GM18505 (cell line): ENCODE measurements at regions not wholly inside any gene's neighbourhood (a gene's known extent, or its start where the extent isn't known, plus 50 kb on each side); places are given as distances from the start of the nearest gene placed in this dataset.

Experiments
- ATAC-seq: cut with Tn5 transposase; IDR thresholded peaks from one replicate; pipeline ENCODE4 v1.9.1; 2021; ENCODE audit not compliant: unreplicated experiment
- POLR2A ChIP-seq: IDR thresholded peaks from 4 replicates; pipeline ENCODE4 v1.6.1; 2011; ENCODE audit warnings: borderline replicate concordance; ENCODE audit not compliant: insufficient read depth, insufficient read length; ENCODE audit errors: extremely low read depth

- no peak for TF ChIP-seq POLR2A
- ATAC-seq: no peak
These were observed 128.3 kb upstream of the RGMA start for GRCh38 chr15:93217343-93217742.

- no peak for TF ChIP-seq POLR2A
These were observed 125.1 kb upstream of the RGMA start for GRCh38 chr15:93214106-93214505.

GRCh38 chr15:93213281-93213680 is 124.3 kb upstream of the RGMA start:
- ATAC-seq: no peak
- TF ChIP-seq POLR2A: no peak

More at GRCh38 chr15:93214106-93214505, 125.1 kb upstream of the RGMA start:
- no peak for ATAC-seq

- TF ChIP-seq POLR2A: no peak
- ATAC-seq: no peak
These were observed 123.6 kb upstream of the RGMA start for GRCh38 chr15:93212578-93212977.

DNA sequence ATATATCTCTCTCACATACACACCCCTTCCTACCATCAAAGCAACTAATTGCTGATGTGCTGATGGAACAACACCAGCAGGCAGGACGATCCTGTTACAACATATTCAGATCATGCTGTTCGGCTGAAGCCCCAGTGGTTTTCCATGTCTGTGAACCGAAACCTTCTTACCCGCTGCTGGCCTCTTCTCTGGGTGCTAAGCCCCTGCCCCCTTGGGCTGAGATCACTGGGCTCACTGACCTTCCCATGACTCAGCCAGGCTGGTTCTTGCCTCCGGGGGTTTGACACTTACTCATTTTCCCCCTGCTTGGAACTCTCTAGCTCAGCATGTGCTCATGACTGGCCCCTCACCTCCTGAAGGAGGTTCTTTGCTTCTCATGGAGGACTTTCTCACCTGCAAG is 122.0 kb upstream of the RGMA start:
- ATAC-seq: no peak
- TF ChIP-seq POLR2A: no peak

DNA sequence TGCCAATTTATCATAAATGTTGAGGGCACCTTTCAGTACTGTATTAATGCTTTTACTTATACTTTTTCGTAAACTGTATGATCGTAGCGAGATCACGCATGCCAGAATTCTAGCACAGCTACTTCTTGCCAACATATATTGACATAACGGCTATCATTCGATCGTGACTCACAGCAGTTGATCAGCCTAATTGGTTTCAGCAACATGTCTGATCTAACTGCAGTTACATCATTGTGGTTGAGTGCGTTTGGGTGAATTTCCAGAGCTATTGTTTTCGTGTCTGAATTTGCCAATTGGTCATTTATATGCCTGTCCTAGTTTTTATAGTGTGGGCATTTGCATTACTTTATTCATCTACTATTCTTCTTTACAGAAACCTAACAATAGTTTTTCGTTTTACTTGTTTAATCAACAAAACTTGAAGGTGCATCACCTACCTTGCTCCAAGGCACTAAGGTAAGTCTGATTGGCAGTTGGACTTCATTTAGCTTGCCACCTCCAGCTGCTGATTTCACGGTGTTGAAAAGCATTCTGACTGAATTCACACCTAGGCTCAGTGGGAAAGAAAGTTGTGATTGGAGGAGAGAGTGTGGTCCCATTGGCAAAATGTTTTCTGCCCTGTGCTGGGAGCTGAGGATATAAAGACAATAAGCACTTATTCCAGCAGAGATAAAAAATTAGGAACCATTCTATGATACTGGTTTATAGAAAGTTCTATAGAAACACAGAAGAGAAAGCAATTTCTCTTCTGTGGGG is 120.9 kb upstream of the RGMA start:
- no peak for TF ChIP-seq POLR2A
- no peak for ATAC-seq

- no peak for ATAC-seq
- no peak for TF ChIP-seq POLR2A
These were observed 117.9 kb upstream of the RGMA start for GRCh38 chr15:93206893-93207292.

- TF ChIP-seq POLR2A: no peak
- no peak for ATAC-seq
These were observed 116.4 kb upstream of the RGMA start for GRCh38 chr15:93205413-93205812.

DNA sequence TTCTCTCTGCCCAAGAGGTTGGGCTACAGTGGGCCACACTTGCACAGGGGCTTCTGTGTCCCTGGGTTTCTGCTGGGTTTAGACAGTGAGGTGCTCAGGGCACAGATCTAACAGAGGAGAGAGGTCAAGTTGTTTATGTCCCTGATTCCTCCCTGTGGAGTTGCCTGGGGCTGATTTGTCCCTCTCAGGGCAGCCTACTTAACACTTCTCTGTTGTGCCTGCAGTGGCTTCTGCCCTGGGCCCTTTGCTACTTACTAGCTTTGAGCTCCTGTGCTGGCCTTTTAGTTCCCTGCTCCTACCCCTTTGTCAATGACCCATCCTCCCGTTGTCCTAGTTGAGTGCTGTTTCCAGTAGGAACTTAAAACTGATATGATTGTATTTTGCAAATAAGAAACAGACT is 114.0 kb upstream of the RGMA start:
- TF ChIP-seq POLR2A: no peak
- no peak for ATAC-seq

- no peak for ATAC-seq
- no peak for TF ChIP-seq POLR2A
These were observed 113.4 kb upstream of the RGMA start for GRCh38 chr15:93202405-93202804.

GRCh38 chr15:93201940-93202339 is 112.9 kb upstream of the RGMA start:
- no peak for ATAC-seq
- no peak for TF ChIP-seq POLR2A

DNA sequence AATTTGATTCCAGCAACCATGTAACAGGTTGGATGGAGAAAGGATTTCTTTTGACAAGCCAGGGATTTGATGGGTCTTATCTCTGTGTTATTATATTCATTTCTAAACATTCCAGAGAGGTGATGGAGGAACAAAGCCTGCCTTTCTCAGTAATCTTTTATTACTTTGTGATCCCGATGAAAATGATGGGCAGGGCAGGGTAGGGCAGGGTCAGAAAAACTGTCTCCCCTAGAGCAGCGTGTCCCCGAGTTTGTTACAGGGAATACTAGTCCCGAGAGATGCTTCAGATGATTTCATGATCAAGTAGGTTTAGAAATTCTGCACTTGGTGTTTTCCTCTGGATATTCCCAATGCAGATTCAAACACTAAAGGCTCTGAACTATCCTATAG is 111.8 kb upstream of the RGMA start:
- ATAC-seq: no peak
- no peak for TF ChIP-seq POLR2A

DNA sequence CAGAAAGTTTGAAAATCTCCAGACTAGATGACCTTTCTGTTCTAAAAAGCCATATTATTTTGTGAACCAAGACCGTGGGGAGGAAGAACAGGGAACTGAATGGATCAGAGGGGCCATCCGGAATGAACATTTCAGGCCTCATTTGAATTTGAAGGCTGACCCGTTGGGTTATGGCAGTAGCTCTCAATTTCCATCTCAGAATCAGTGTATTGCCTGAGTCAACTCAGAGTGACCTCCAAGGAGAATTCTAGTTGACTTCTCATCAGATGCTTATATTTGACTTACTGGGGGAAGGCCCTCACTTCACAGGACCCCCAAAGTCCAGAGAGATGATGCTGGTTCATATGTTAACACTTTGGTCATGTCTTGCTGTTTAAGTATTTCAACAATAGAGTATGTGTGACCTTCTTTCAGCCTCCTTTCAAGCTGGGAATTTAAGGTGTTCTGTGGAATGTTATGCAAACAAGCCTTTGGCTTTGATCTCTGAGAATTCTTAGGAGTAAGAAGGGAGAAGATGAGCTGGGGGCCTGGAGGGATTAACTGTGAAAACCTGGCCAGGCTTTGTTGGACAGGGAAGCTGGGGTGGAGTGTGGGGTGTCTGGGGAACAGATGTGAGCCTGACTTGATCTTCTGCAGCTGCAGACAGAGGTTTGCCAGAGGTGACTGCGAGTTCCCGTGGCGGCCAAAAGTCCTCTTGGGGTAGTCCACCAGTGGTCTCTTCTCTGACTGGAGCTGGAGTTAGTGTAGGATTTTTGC is 111.2 kb upstream of the RGMA start:
- no peak for TF ChIP-seq POLR2A
- ATAC-seq: no peak

GRCh38 chr15:93196135-93196670 is 107.2 kb upstream of the RGMA start:
- ATAC-seq: no peak
- no peak for TF ChIP-seq POLR2A
